Osteoblast (primary cell): ENCODE measurements at regions not wholly inside any gene's neighbourhood (a gene's known extent, or its start where the extent isn't known, plus 50 kb on each side); places are given as distances from the start of the nearest gene placed in this dataset.

ENCODE experiments used
- DNase-seq: peaks from one replicate; pipeline ENCODE4 v3.0.0; 2011; ENCODE audit warnings: low spot score, mixed read lengths; ENCODE audit not compliant: insufficient read length; ENCODE audit errors: missing footprints
- H2AFZ ChIP-seq: 2 replicates; pipeline ENCODE4 v1.6.0; 2011; ENCODE audit warnings: mild to moderate bottlenecking, low read length
- H3K27ac ChIP-seq: 2 replicates; pipeline ENCODE4 v1.5.1; 2011; ENCODE audit warnings: mild to moderate bottlenecking, low read depth, low read length, moderate library complexity
- H3K27me3 ChIP-seq: 2 replicates; pipeline ENCODE4 v1.6.0; 2012; ENCODE audit warnings: mild to moderate bottlenecking, control low read depth, inconsistent platforms, low read length, moderate library complexity; ENCODE audit not compliant: insufficient read depth
- H3K36me3 ChIP-seq: 2 replicates; pipeline ENCODE4 v1.5.1; 2011; ENCODE audit warnings: mild to moderate bottlenecking, low read length, control low read depth, moderate library complexity; ENCODE audit not compliant: insufficient read depth
- H3K4me1 ChIP-seq: 2 replicates; pipeline ENCODE4 v1.5.1; 2011; ENCODE audit warnings: mild to moderate bottlenecking, low read length, control low read depth, moderate library complexity; ENCODE audit not compliant: insufficient read depth
- H3K4me2 ChIP-seq: 2 replicates; pipeline ENCODE4 v1.6.0; 2011; ENCODE audit warnings: mild to moderate bottlenecking, low read length; ENCODE audit not compliant: insufficient read depth
- H3K4me3 ChIP-seq: fragments of 200-600 bp; sonication (generic); 3 replicates; pipeline ENCODE4 v1.5.1; 2012; ENCODE audit warnings: mild to moderate bottlenecking, low read length, inconsistent platforms; ENCODE audit not compliant: insufficient read depth
- H3K79me2 ChIP-seq: 2 replicates; pipeline ENCODE4 v1.6.0; 2012; ENCODE audit warnings: mild to moderate bottlenecking, low read length, control low read depth, inconsistent platforms; ENCODE audit not compliant: insufficient read depth
- H3K9me3 ChIP-seq: 2 replicates; pipeline ENCODE4 v1.5.1; 2011; ENCODE audit warnings: low read depth, low read length, control low read depth
- H4K20me1 ChIP-seq: 2 replicates; pipeline ENCODE4 v1.6.0; 2012; ENCODE audit warnings: mild to moderate bottlenecking, low read length, control low read depth; ENCODE audit not compliant: insufficient read depth
- CTCF ChIP-seq: IDR thresholded peaks from 2 replicates; pipeline ENCODE4 v1.5.1; 2011; ENCODE audit warnings: mild to moderate bottlenecking, low read depth, low read length, moderate library complexity; ENCODE audit errors: extremely low read depth

GRCh38 chr11:101717619-101718018 lies 133.8 kb upstream of the TRPC6 start:
- Histone ChIP-seq H3K79me2 (no peaks in the 10 kb centered on the region), H3K27ac (no peak overlapping the region), H3K36me3 (no peaks in the 10 kb centered on the region), H2AFZ (no peak overlapping the region), H3K4me2 (no peak overlapping the region), H3K27me3 (no peaks in the 10 kb centered on the region), H3K4me3 (no peak overlapping the region), H3K4me1 (no peaks in the 10 kb centered on the region), H3K9me3 (no peaks in the 10 kb centered on the region), H4K20me1 (no peaks in the 10 kb centered on the region)
- DNase-seq, result no peak
- TF ChIP-seq CTCF, result no peak

DNA sequence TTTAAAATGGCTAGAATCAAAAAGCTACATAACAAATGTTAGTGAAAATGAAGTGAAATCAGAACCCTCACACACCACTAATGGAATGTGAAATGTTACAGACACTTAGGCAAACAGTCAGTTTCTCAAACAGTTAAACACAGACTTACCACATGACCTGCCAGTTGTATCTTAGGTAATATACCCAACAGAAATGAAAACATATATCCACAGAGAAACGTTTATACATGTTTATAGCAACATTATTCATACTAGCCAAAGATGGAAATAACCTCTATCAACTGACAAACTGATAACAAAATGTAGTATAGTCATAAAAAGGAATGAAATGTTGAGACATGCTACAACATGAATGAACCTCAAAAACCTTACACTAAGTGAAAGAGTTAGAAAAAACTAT lies 131.5 kb upstream of the TRPC6 start:
- no peaks in the 10 kb centered on the region for H3K27me3 ChIP-seq
- H4K20me1 ChIP-seq, result no peaks in the 10 kb centered on the region
- H3K4me3 ChIP-seq, result no peak overlapping the region
- no peak overlapping the region for H3K27ac ChIP-seq
- H2AFZ ChIP-seq, result no peak overlapping the region
- no peaks in the 10 kb centered on the region for H3K9me3 ChIP-seq
- no peak for TF ChIP-seq CTCF
- no peaks in the 10 kb centered on the region for H3K4me1 ChIP-seq
- H3K4me2 ChIP-seq, result no peak overlapping the region
- no peaks in the 10 kb centered on the region for H3K79me2 ChIP-seq
- H3K36me3 ChIP-seq, result no peaks in the 10 kb centered on the region
- DNase-seq, result no peak

DNA sequence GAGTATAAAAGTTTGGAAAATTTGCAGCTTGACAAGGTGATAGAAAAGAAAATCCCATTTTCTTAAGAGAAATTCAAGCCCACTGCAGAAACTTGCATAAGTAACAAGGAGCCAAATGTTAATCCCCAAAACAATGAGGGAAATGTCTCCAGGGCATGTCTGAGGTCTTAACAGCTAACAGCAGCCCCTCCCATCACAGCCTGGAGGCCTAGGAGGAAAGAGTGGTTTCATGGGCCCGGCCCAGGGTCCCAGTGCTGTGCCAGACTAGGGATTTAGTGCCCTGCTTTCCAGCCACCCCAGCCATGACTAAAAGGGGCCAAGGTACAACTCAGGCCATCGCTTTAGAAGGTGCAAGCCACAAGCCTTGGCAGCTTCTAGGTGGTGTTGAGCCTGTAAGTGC lies 123.7 kb upstream of the TRPC6 start:
- Histone ChIP-seq H4K20me1 (no peaks in the 10 kb centered on the region), H3K27me3 (no peaks in the 10 kb centered on the region), H3K4me2 (no peak overlapping the region), H3K79me2 (no peaks in the 10 kb centered on the region), H3K9me3 (no peaks in the 10 kb centered on the region), H3K4me3 (no peak overlapping the region), H3K36me3 (no peaks in the 10 kb centered on the region), H3K4me1 (no peaks in the 10 kb centered on the region), H3K27ac (no peak overlapping the region), H2AFZ (no peak overlapping the region)
- no peak for TF ChIP-seq CTCF
- DNase-seq, result no peak

- no peaks in the 10 kb centered on the region for H3K4me1 ChIP-seq
- no peak overlapping the region for H3K27ac ChIP-seq
- no peak overlapping the region for H3K4me3 ChIP-seq
- H2AFZ ChIP-seq, result no peak overlapping the region
- no peaks in the 10 kb centered on the region for H3K27me3 ChIP-seq
- H3K9me3 ChIP-seq, result no peaks in the 10 kb centered on the region
- DNase-seq, result no peak
- no peak overlapping the region for H3K4me2 ChIP-seq
- H4K20me1 ChIP-seq, result no peaks in the 10 kb centered on the region
- no peaks in the 10 kb centered on the region for H3K36me3 ChIP-seq
- H3K79me2 ChIP-seq, result no peaks in the 10 kb centered on the region
- no peak for TF ChIP-seq CTCF
Observed at GRCh38 chr11:101706541-101706940, 122.7 kb upstream of the TRPC6 start.
